PFSK-1 (cell line): ENCODE measurements at regions not wholly inside any gene's neighbourhood (a gene's known extent, or its start where the extent isn't known, plus 50 kb on each side); places are given as distances from the start of the nearest gene placed in this dataset.

Experiments used
- FOXP2 ChIP-seq: optimal IDR thresholded peaks from 2 replicates; pipeline ENCODE3; 2011; ENCODE audit warnings: borderline replicate concordance, control low read depth, inconsistent platforms; ENCODE audit not compliant: insufficient read depth; ENCODE audit errors: extremely low read length, extremely low read depth
- POLR2AphosphoS5 ChIP-seq: IDR thresholded peaks from 2 replicates; pipeline ENCODE4 v1.6.1; 2012; ENCODE audit warnings: low read depth, mild to moderate bottlenecking, control low read depth, low read length, moderate library complexity
- REST ChIP-seq, 2 experiments: IDR thresholded peaks; 2 replicates each; pipeline versions ENCODE4 v1.6.1 to v1.8.0; 2011 to 2012; ENCODE audit warnings: low read depth in 2 of 2, low read length in 2 of 2, control low read depth in 1 of 2, inconsistent platforms in 1 of 2, mild to moderate bottlenecking in 1 of 2, moderate library complexity in 1 of 2; ENCODE audit not compliant: insufficient read depth in 1 of 2
- SIN3A ChIP-seq: IDR thresholded peaks from 2 replicates; pipeline ENCODE4 v1.6.1; 2012; ENCODE audit warnings: mild to moderate bottlenecking, low read length, moderate library complexity, borderline replicate concordance; ENCODE audit not compliant: insufficient read depth
- TAF1 ChIP-seq: IDR thresholded peaks from 2 replicates; pipeline ENCODE4 v1.6.1; 2012; ENCODE audit warnings: low read length, control low read depth, borderline replicate concordance; ENCODE audit not compliant: insufficient read depth

- TF ChIP-seq TAF1 (no peak), REST (IDR thresholded peaks at IDR 0.05; ENCODE audit: insufficient read depth in 1 of 2, low read depth in 2 of 2, low read length in 2 of 2) (no peak), POLR2AphosphoS5 (no peak), SIN3A (no peak), FOXP2 (no peak)
Measured at GRCh38 chr10:90087197-90088023, 386.0 kb downstream of the KIF20B start.
